Cardiac muscle cell (in vitro differentiated cells and primary cell): ENCODE measurements at regions not wholly inside any gene's neighbourhood (a gene's known extent, or its start where the extent isn't known, plus 50 kb on each side); places are given as distances from the start of the nearest gene placed in this dataset.
"Not testable (repeated sequence)": the region's sequence is repeated elsewhere in the genome, so short reads cannot be mapped to it uniquely, and the experiment has no call there.

Source experiments
- DNase-seq, 2 donors: peaks; one replicate each; pipeline versions ENCODE4 v3.0.0 to v3.0.0-alpha.2; 2010 to 2017; ENCODE audit warnings: low read depth in 1 of 2, low spot score in 1 of 2
- H3K27ac ChIP-seq: fragments of 200-600 bp; sonication (generic); 2 replicates; pipeline ENCODE4 v1.5.1; 2016
- H3K27me3 ChIP-seq: fragments of 200-600 bp; sonication (generic); 2 replicates; pipeline ENCODE4 v1.6.0; 2016; ENCODE audit warnings: control low read depth
- H3K36me3 ChIP-seq: fragments of 200-600 bp; sonication (generic); 2 replicates; pipeline ENCODE4 v1.5.1; 2016; ENCODE audit warnings: control low read depth
- H3K4me1 ChIP-seq: fragments of 200-600 bp; sonication (generic); 2 replicates; pipeline ENCODE4 v1.8.1; 2017; ENCODE audit warnings: low read depth, mild to moderate bottlenecking, mixed run types
- H3K4me3 ChIP-seq: fragments of 200-600 bp; sonication (generic); 2 replicates; pipeline ENCODE4 v1.5.1; 2016; ENCODE audit warnings: mild to moderate bottlenecking
- H3K9me3 ChIP-seq: fragments of 200-600 bp; sonication (generic); 2 replicates; pipeline ENCODE4 v1.5.1; 2017; ENCODE audit warnings: low read depth, mild to moderate bottlenecking, control low read depth
- TF ChIP-seq, protein P1 (sequence below): IDR thresholded peaks from 2 replicates; pipeline ENCODE4 v1.5.1; 2012; ENCODE audit warnings: low read depth, mild to moderate bottlenecking, low read length

DNA sequence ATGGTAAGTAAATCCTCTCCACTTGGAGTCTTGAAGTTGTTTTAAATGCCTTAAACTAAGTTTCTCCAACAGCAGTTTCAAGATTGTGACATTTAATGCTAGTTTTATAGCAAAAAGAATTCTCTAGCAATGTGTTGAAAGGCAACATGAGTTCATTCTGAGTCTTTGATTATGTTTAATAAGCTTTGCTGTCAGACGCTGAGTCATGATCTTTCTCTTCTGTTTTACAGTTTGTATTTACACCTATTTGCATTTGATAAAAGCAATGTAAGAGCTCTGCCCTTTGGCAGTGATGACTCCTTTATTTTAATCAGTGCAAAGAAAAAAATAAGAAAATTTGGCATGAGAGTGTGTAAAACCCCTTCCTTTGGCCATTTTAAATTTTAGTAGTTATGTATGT is 497.7 kb downstream of the STK39 start:
- TF ChIP-seq, protein P1, sequence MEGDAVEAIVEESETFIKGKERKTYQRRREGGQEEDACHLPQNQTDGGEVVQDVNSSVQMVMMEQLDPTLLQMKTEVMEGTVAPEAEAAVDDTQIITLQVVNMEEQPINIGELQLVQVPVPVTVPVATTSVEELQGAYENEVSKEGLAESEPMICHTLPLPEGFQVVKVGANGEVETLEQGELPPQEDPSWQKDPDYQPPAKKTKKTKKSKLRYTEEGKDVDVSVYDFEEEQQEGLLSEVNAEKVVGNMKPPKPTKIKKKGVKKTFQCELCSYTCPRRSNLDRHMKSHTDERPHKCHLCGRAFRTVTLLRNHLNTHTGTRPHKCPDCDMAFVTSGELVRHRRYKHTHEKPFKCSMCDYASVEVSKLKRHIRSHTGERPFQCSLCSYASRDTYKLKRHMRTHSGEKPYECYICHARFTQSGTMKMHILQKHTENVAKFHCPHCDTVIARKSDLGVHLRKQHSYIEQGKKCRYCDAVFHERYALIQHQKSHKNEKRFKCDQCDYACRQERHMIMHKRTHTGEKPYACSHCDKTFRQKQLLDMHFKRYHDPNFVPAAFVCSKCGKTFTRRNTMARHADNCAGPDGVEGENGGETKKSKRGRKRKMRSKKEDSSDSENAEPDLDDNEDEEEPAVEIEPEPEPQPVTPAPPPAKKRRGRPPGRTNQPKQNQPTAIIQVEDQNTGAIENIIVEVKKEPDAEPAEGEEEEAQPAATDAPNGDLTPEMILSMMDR = no peak
- Histone ChIP-seq H3K36me3 (no peaks in the 10 kb centered on the region), H3K9me3 (no peaks in the 10 kb centered on the region), H3K27ac (no peak overlapping the region), H3K27me3 (no peaks in the 10 kb centered on the region), H3K4me1 (no peaks in the 10 kb centered on the region), H3K4me3 (no peak overlapping the region)
- DNase-seq = no peak

DNA sequence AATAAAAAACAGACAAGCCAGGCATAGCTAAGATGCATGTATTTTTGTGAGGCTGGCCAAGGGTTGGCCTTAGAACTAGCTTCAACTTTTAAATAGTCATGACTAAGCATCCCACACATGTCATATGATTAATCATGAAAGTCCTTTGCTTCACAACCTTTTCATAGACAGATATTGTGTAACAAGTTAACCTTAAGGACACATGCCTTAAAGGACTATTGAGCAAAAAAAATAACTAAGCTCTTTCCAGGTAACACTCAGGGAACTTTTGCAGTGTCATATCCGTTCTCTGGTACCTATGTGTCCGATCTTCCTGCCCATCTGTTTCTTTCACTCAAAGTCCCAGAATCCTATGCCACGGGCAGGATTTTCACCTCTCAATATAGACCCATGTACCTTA is 498.4 kb downstream of the STK39 start:
- TF ChIP-seq, protein P1 = no peak
- no peaks in the 10 kb centered on the region for H3K27me3 ChIP-seq
- DNase-seq = no peak

DNA sequence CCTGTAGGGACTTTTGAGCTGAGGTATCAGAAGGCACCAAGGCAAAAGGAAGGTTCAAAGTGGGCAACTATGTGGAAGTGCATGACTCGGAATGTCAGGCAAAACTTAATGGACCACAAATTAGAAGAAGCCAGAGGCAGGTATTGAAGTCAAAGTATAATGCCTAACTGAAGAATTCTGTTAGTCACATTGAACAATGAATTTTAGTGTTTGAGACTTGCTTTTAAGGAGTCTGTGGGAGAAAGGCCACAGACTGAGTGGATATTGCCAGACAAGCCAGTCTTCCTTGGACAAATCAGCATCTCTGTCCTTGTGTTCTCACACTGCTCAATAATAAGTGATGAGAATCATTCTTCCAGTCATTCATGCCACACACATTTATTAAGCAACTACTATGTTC is 498.9 kb downstream of the STK39 start:
- Histone ChIP-seq H3K4me1 (no peaks in the 10 kb centered on the region), H3K27ac (no peak overlapping the region), H3K9me3 (no peaks in the 10 kb centered on the region), H3K27me3 (no peaks in the 10 kb centered on the region), H3K36me3 (no peaks in the 10 kb centered on the region), H3K4me3 (no peak overlapping the region)
- DNase-seq = no peak
- TF ChIP-seq, protein P1 = no peak

More for the DNA sequence above, 498.4 kb downstream of the STK39 start:
- H3K4me1 ChIP-seq = no peaks in the 10 kb centered on the region
- no peaks in the 10 kb centered on the region for H3K9me3 ChIP-seq
- no peak overlapping the region for H3K4me3 ChIP-seq
- no peak overlapping the region for H3K27ac ChIP-seq
- H3K36me3 ChIP-seq = no peaks in the 10 kb centered on the region

DNA sequence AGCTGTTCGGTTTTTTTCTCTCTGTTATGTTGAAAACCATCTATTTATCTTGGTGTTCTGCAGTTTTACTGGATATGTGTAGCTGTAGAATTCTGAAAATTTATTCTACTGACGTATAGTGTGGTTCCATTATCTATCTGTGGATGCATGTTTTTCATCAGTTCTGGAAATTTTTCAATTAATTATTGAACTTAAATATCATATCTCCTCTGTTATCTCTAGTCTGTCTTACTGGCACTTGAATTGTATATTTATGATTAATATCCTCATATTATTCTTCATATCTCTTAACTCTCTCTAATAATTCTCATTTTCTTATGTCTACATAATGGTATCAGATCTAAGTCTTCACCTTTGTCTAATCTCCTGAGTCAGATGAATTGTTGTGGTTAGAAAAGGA is 501.7 kb downstream of the STK39 start:
- H3K4me3 ChIP-seq = no peak overlapping the region
- no peaks in the 10 kb centered on the region for H3K9me3 ChIP-seq
- no peaks in the 10 kb centered on the region for H3K27me3 ChIP-seq

DNA sequence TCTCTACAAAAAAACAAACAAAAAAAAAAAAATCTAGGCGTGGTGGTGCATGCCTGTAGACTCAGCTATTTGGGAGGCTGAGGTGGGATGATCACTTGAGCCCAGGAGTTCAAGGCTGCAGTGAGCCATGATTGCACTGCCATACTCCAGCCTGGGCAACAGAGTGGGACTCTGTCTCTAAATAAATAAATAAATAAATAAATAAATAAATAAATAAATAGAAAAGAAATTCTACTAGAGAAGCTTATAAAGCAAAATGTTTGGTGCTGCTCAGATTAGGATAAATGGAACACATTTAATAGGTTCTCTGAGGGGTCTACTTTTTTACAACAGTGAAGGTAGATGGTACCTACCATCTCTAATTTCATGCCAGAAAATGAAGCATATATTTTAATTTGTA is 507.5 kb downstream of the STK39 start:
- not testable (repeated sequence) for H3K36me3 ChIP-seq, H3K9me3 ChIP-seq, H3K27ac ChIP-seq, DNase-seq, H3K4me3 ChIP-seq, H3K4me1 ChIP-seq, H3K27me3 ChIP-seq

More for the DNA sequence above, 501.7 kb downstream of the STK39 start:
- DNase-seq = no peak
- TF ChIP-seq, protein P1 = no peak
- Histone ChIP-seq H3K4me1 (no peaks in the 10 kb centered on the region), H3K27ac (no peak overlapping the region), H3K36me3 (no peaks in the 10 kb centered on the region)

DNA sequence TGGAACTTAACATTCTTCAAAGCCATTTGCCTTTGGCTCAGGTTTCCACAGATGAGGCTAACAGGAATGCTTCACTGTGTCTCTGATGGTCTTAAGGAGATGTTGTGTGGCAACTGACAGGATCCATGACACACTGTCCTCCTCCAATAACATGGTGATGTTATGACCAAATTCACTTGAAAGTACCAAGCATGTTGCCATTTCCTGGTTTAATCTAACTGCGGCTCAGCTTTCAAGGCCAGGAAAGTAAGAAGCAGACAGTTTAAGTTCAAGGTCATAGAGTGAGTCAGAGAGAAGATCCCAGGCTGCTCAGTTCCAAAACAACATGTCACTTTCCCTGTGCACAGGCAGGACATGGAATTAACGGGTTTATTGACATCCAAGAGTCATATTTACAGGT is 513.6 kb downstream of the STK39 start:
- no peaks in the 10 kb centered on the region for H3K9me3 ChIP-seq
- TF ChIP-seq, protein P1 = no peak
- no peaks in the 10 kb centered on the region for H3K27me3 ChIP-seq
- H3K4me3 ChIP-seq = no peak overlapping the region
- peaks cover 8% of the 10 kb centered on the region for H3K4me1 ChIP-seq
- DNase-seq = no peak
- H3K36me3 ChIP-seq = no peaks in the 10 kb centered on the region
- H3K27ac ChIP-seq = no peak overlapping the region
